AG09309 (cell line): ENCODE measurements at regions not wholly inside any gene's neighbourhood (a gene's known extent, or its start where the extent isn't known, plus 50 kb on each side); places are given as distances from the start of the nearest gene placed in this dataset.
A peak's percentile ranks its signal among the peaks of the same experiment; 100 is the strongest.

Experiments used
- DNase-seq: peaks from one replicate; pipeline ENCODE4 v3.0.0-alpha.2; 2010; ENCODE audit warnings: low read depth
- H3K4me3 ChIP-seq: 2 replicates; pipeline ENCODE4 v1.5.1; 2011; ENCODE audit warnings: mild to moderate bottlenecking, low read depth, low read length, moderate library complexity; ENCODE audit not compliant: control insufficient read depth
- TF ChIP-seq, protein P1 (sequence below): IDR thresholded peaks from 2 replicates; pipeline ENCODE4 v1.5.1; 2011; ENCODE audit warnings: mild to moderate bottlenecking, low read depth, low read length, inconsistent platforms; ENCODE audit not compliant: insufficient read depth, control insufficient read depth; ENCODE audit errors: missing control alignments

- no peak for DNase-seq
- TF ChIP-seq, protein P1, sequence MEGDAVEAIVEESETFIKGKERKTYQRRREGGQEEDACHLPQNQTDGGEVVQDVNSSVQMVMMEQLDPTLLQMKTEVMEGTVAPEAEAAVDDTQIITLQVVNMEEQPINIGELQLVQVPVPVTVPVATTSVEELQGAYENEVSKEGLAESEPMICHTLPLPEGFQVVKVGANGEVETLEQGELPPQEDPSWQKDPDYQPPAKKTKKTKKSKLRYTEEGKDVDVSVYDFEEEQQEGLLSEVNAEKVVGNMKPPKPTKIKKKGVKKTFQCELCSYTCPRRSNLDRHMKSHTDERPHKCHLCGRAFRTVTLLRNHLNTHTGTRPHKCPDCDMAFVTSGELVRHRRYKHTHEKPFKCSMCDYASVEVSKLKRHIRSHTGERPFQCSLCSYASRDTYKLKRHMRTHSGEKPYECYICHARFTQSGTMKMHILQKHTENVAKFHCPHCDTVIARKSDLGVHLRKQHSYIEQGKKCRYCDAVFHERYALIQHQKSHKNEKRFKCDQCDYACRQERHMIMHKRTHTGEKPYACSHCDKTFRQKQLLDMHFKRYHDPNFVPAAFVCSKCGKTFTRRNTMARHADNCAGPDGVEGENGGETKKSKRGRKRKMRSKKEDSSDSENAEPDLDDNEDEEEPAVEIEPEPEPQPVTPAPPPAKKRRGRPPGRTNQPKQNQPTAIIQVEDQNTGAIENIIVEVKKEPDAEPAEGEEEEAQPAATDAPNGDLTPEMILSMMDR: no peak
- H3K4me3 ChIP-seq: no peak overlapping the region
These were observed 689.4 kb upstream of the FANCL start for GRCh38 chr2:58930537-58930936.

GRCh38 chr2:58928973-58929372 lies 687.8 kb upstream of the FANCL start:
- no peak for DNase-seq
- TF ChIP-seq, protein P1: no peak
- no peak overlapping the region for H3K4me3 ChIP-seq

- H3K4me3 ChIP-seq: no peak overlapping the region
- TF ChIP-seq, protein P1: no peak
- no peak for DNase-seq
These were observed 687.3 kb upstream of the FANCL start for GRCh38 chr2:58928391-58928790.

- TF ChIP-seq, protein P1: no peak
- no peak overlapping the region for H3K4me3 ChIP-seq
- no peak for DNase-seq
These were observed 685.0 kb upstream of the FANCL start for GRCh38 chr2:58926112-58926511.

GRCh38 chr2:58925676-58926081 lies 684.6 kb upstream of the FANCL start:
- no peak overlapping the region for H3K4me3 ChIP-seq
- TF ChIP-seq, protein P1: no peak
- DNase-seq: peak; percentile 52

DNA sequence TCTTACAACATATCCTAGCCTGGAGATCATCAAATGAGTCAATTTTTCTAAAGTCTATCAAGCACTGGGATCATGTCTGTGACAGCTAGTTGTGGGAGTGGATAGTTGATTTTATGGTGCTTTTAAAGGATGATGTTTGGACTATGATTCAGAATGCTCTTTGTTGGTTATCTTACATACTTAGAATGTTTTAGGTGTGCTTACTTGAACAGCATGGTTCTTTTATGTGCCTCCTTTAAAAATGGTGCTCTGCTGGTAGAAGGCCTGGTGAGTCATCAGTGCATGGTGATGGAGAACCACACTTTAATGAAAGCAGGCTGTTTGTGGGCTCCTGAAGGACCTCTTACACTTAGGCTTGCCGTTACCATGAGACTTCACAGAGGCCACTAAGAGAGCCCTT lies 682.7 kb upstream of the FANCL start:
- peak; percentile 89 for DNase-seq
- H3K4me3 ChIP-seq: no peak overlapping the region
- TF ChIP-seq, protein P1: no peak

DNA sequence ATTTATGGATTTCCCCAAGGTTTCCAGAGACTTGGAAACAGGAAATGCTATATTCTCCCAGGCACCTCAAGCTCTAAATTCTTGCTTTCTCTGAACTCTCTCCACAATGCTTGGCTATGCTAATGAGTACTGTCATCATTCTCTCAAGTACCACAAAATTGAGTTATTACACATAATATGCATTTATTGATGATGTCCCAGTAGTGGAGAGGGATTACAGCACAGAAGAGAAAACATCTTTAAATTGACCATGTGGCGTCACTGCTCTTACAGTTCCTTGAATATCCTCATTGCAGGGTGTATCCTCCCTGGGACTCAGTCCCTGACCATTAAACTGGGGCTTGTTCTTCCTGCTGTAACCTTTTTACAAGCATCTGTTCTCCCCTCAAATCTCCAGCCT lies 681.1 kb upstream of the FANCL start:
- TF ChIP-seq, protein P1: no peak
- no peak for DNase-seq

More for the DNA sequence above, 681.1 kb upstream of the FANCL start:
- H3K4me3 ChIP-seq: no peak overlapping the region
